H1 (cell line): ENCODE measurements at regions not wholly inside any gene's neighbourhood (a gene's known extent, or its start where the extent isn't known, plus 50 kb on each side); places are given as distances from the start of the nearest gene placed in this dataset.

ENCODE experiments used
- CTCF ChIA-PET: fragments of 300-600 bp; sonication (Branson Sonifier 250); formaldehyde crosslinking; loops from one replicate; lab custom pipeline; 2021; ENCODE audit not compliant: partially characterized antibody; lab: Charles Lee
- POLR2A ChIA-PET: fragments of 300-600 bp; sonication (Branson Sonifier 250); formaldehyde crosslinking; loops from one replicate; lab custom pipeline; 2021; ENCODE audit warnings: inconsistent platforms; ENCODE audit not compliant: partially characterized antibody; lab: Charles Lee
- DNase-seq, 2 experiments: peaks; one replicate each; pipeline versions ENCODE4 v3.0.0 to v3.0.0-alpha.2; 2010 to 2022; ENCODE audit warnings: low spot score in 2 of 2, low read depth in 1 of 2, mixed read lengths in 1 of 2
- FAIRE-seq: peaks from 2 replicates; lab custom pipeline; 2011; peaks lifted over from hg19 to GRCh38; lab: Jason Lieb, UNC
- H2AFZ ChIP-seq: 2 replicates; pipeline ENCODE4 v1.8.1; 2012; ENCODE audit warnings: low read length, inconsistent platforms
- H2AK5ac ChIP-seq: 2 replicates; pipeline ENCODE4 v1.6.1; 2013; ENCODE audit warnings: low read depth, low read length
- H2BK120ac ChIP-seq: replicated peaks from 2 replicates; pipeline ENCODE3; 2013; ENCODE audit warnings: low read depth, low read length, inconsistent platforms
- H2BK12ac ChIP-seq: 2 replicates; pipeline ENCODE4 v1.6.1; 2013; ENCODE audit warnings: low read depth, low read length
- H2BK15ac ChIP-seq: 2 replicates; pipeline ENCODE4 v1.6.1; 2013; ENCODE audit warnings: low read length
- H2BK20ac ChIP-seq: 2 replicates; pipeline ENCODE4 v1.6.1; 2013; ENCODE audit warnings: low read length
- H2BK5ac ChIP-seq: 2 replicates; pipeline ENCODE4 v1.6.1; 2013; ENCODE audit warnings: low read depth, low read length
- H3K14ac ChIP-seq: 2 replicates; pipeline ENCODE4 v1.6.1; 2013; ENCODE audit warnings: inconsistent platforms; ENCODE audit not compliant: insufficient read length
- H3K18ac ChIP-seq: 2 replicates; pipeline ENCODE4 v1.6.1; 2013; ENCODE audit warnings: low read length; ENCODE audit errors: extremely low read depth
- H3K23ac ChIP-seq: 2 replicates; pipeline ENCODE4 v1.6.1; 2013; ENCODE audit warnings: inconsistent platforms; ENCODE audit not compliant: insufficient read length
- H3K23me2 ChIP-seq: 2 replicates; pipeline ENCODE4 v1.6.1; 2013; ENCODE audit warnings: low read depth, low read length
- H3K27ac ChIP-seq: 2 replicates; pipeline ENCODE4 v1.6.1; 2011; ENCODE audit warnings: low read depth, low read length, inconsistent platforms
- H3K27me3 ChIP-seq, 4 experiments: replicated peaks in 1 of 4; 1 replicate in 1 of 4; 2 replicates in 3 of 4; pipeline versions ENCODE4 v1.6.1 to v1.8.1; 2011 to 2013; ENCODE audit warnings: low read length in 3 of 4, mild to moderate bottlenecking in 3 of 4, inconsistent platforms in 2 of 4, mixed read lengths in 2 of 4, moderate library complexity in 1 of 4; ENCODE audit not compliant: control insufficient read depth in 3 of 4, insufficient read depth in 3 of 4; ENCODE audit errors: extremely low read depth in 1 of 4
- H3K36me3 ChIP-seq, 4 experiments: 2 replicates each; pipeline versions ENCODE4 v1.6.1 to v1.8.1; 2011 to 2013; ENCODE audit warnings: mild to moderate bottlenecking in 4 of 4, low read length in 3 of 4, moderate library complexity in 2 of 4, control low read depth in 1 of 4, inconsistent platforms in 1 of 4; ENCODE audit not compliant: insufficient read depth in 4 of 4, control insufficient read depth in 2 of 4
- H3K4ac ChIP-seq: replicated peaks from 2 replicates; pipeline ENCODE3; 2013; ENCODE audit warnings: low read length, low read depth, mixed read lengths, inconsistent platforms; ENCODE audit not compliant: insufficient read length
- H3K4me1 ChIP-seq, 4 experiments: replicated peaks in 1 of 4; 1 replicate in 1 of 4; 2 replicates in 3 of 4; pipeline versions ENCODE4 v1.6.1 to v1.8.1; 2011 to 2013; ENCODE audit warnings: low read length in 3 of 4, inconsistent platforms in 2 of 4, mixed read lengths in 1 of 4; ENCODE audit not compliant: insufficient read depth in 4 of 4, control insufficient read depth in 3 of 4
- H3K4me2 ChIP-seq, 2 experiments: 2 replicates each; pipeline versions ENCODE4 v1.6.1 to v1.8.1; 2011 to 2013; ENCODE audit warnings: low read depth in 2 of 2, low read length in 2 of 2, control low read depth in 1 of 2, inconsistent platforms in 1 of 2, mild to moderate bottlenecking in 1 of 2; ENCODE audit not compliant: insufficient read depth in 1 of 2
- H3K4me3 ChIP-seq, 4 experiments: fragments of 200-600, 300-600 bp in 1 of 4; sonication (generic), shearing (Covaris generic), sonication (Bioruptor Twin) in 1 of 4; 2 replicates each; pipeline versions ENCODE4 v1.5.1 to v1.8.1; 2011 to 2016; ENCODE audit warnings: low read length in 4 of 4, low read depth in 3 of 4, control low read depth in 2 of 4, inconsistent platforms in 2 of 4, mild to moderate bottlenecking in 2 of 4, mixed read lengths in 1 of 4, moderate library complexity in 1 of 4; ENCODE audit not compliant: insufficient read depth in 2 of 4; ENCODE audit errors: extremely low read depth in 1 of 4
- H3K56ac ChIP-seq: replicated peaks from 2 replicates; pipeline ENCODE3; 2013; ENCODE audit warnings: low read depth, mild to moderate bottlenecking, mixed read lengths, low read length, inconsistent platforms; ENCODE audit not compliant: insufficient read length
- H3K79me1 ChIP-seq: 2 replicates; pipeline ENCODE4 v1.6.1; 2013; ENCODE audit warnings: low read depth, low read length, control low read depth
- H3K79me2 ChIP-seq, 2 experiments: 2 replicates each; pipeline versions ENCODE4 v1.6.1 to v1.8.1; 2012 to 2013; ENCODE audit warnings: low read length in 2 of 2, mild to moderate bottlenecking in 2 of 2, inconsistent platforms in 1 of 2; ENCODE audit not compliant: insufficient read depth in 2 of 2, control insufficient read depth in 1 of 2
- H3K9ac ChIP-seq, 4 experiments: replicated peaks in 1 of 4; 1 replicate in 1 of 4; 2 replicates in 3 of 4; pipeline versions ENCODE4 v1.6.1 to v1.8.1; 2011 to 2013; ENCODE audit warnings: low read depth in 3 of 4, low read length in 3 of 4, control low read depth in 2 of 4, mild to moderate bottlenecking in 2 of 4, moderate library complexity in 2 of 4, inconsistent platforms in 1 of 4; ENCODE audit errors: extremely low read depth in 1 of 4
- H3K9me3 ChIP-seq, 2 experiments: 2 replicates each; pipeline versions ENCODE4 v1.6.1 to v1.8.1; 2012 to 2013; ENCODE audit warnings: mild to moderate bottlenecking in 2 of 2, moderate library complexity in 2 of 2, control low read depth in 1 of 2, inconsistent platforms in 1 of 2, low read depth in 1 of 2, low read length in 1 of 2, mixed read lengths in 1 of 2; ENCODE audit not compliant: insufficient read depth in 2 of 2
- H4K20me1 ChIP-seq, 2 experiments: replicated peaks in 1 of 2; 2 replicates each; pipeline versions ENCODE3 to v1.8.1; 2011 to 2013; ENCODE audit warnings: inconsistent platforms in 2 of 2, low read length in 2 of 2, mild to moderate bottlenecking in 1 of 2; ENCODE audit not compliant: insufficient read depth in 2 of 2, control insufficient read depth in 1 of 2
- H4K5ac ChIP-seq: 2 replicates; pipeline ENCODE4 v1.6.1; 2013; ENCODE audit warnings: low read length, low read depth, mixed read lengths, inconsistent platforms; ENCODE audit not compliant: insufficient read length
- H4K8ac ChIP-seq: 2 replicates; pipeline ENCODE4 v1.8.0; 2013; ENCODE audit warnings: mild to moderate bottlenecking, moderate library complexity, low read length, inconsistent platforms; ENCODE audit not compliant: insufficient read depth; ENCODE audit errors: extremely low read depth
- H4K91ac ChIP-seq: replicated peaks from 2 replicates; pipeline ENCODE3; 2013; ENCODE audit warnings: low read length, mixed read lengths, inconsistent platforms; ENCODE audit not compliant: insufficient read length
- CEBPB ChIP-seq: IDR thresholded peaks from 2 replicates; pipeline ENCODE4 v1.6.1; 2012; ENCODE audit warnings: low read depth, low read length
- KDM5A ChIP-seq: fragments of 200-600 bp; IDR thresholded peaks from 2 replicates; pipeline ENCODE4 v1.7.1; 2012; ENCODE audit warnings: mild to moderate bottlenecking, low read length, inconsistent platforms, mixed read lengths
- POLR2AphosphoS5 ChIP-seq: IDR thresholded peaks from 2 replicates; pipeline ENCODE4 v1.6.1; 2011; ENCODE audit warnings: low read depth, low read length
- RBBP5 ChIP-seq: IDR thresholded peaks from 2 replicates; pipeline ENCODE4 v1.7.1; 2012; ENCODE audit warnings: low read depth, mild to moderate bottlenecking, inconsistent platforms, low read length, moderate library complexity, borderline replicate concordance
- SIX5 ChIP-seq: IDR thresholded peaks from 2 replicates; pipeline ENCODE4 v1.6.1; 2011; ENCODE audit warnings: mild to moderate bottlenecking, low read depth, low read length
- SP1 ChIP-seq: IDR thresholded peaks from 2 replicates; pipeline ENCODE4 v1.6.1; 2011; ENCODE audit warnings: low read depth, low read length
- WGBS, 2 experiments: shearing (Covaris generic) in 1 of 2; methylation state at CpG; one replicate each; pipeline versions ENCODE4 v1.1.6 to v1.1.7; 2013 to 2015; ENCODE audit warnings: low lambda C conversion rate in 2 of 2, mixed read lengths in 2 of 2, inconsistent platforms in 1 of 2, low coverage in 1 of 2, missing lambda C conversion rate in 1 of 2; ENCODE audit not compliant: insufficient replicate concordance in 2 of 2, insufficient coverage in 1 of 2, insufficient read length in 1 of 2; ENCODE audit errors: extremely low coverage in 1 of 2, missing lambda C conversion rate in 1 of 2; 5-methylcytosine and 5-hydroxymethylcytosine counted together
- TF ChIP-seq, protein P1 (sequence below), 3 experiments: IDR thresholded peaks; 1 replicate in 2 of 3; 2 replicates in 1 of 3; pipeline versions ENCODE4 v1.5.1 to v1.6.1; 2011; ENCODE audit warnings: low read length in 3 of 3, mild to moderate bottlenecking in 3 of 3, inconsistent platforms in 2 of 3, low read depth in 1 of 3, moderate library complexity in 1 of 3; ENCODE audit not compliant: insufficient read depth in 1 of 3; ENCODE audit errors: control extremely low read depth in 1 of 3
- TF ChIP-seq, protein P2 (sequence below): IDR thresholded peaks from 2 replicates; pipeline ENCODE4 v1.6.1; 2011; ENCODE audit warnings: low read length, improper control_type of control experiment

DNA sequence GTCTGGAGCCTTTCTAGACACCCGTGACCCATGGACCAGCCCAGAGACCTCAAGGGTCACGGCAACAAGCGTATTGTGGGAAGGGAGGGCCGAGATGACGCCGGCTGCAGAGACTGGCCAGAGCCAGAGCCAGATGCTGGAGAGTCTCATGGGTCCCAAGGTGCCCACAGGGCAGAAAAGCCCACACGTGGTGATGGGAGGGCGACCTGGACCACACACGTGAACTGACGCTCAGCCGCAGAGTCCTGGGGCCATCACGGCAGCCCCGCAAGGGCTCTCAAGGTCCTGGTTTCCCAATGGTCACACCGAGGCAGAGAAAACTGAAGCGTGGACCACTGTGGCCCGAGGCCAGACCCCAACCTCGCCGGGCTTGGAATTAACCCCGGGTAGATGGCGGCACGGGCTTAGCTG, 92.6 kb downstream of the YTHDF1 start:
- Histone ChIP-seq H3K23me2 (no peaks in the 10 kb centered on the region), H3K4ac (no peak overlapping the region), H3K23ac (no peak overlapping the region), H3K27me3 (no peaks in the 10 kb centered on the region; a peak in 2 of 7 replicates), H2AK5ac (no peak overlapping the region), H3K56ac (no peak overlapping the region), H3K9me3 (no peaks in the 10 kb centered on the region; a peak in 1 of 4 replicates), H3K27ac (no peak overlapping the region), H3K4me2 (no peak overlapping the region), H4K91ac (no peak overlapping the region), H3K9ac (no peak overlapping the region), H3K4me3 (no peak overlapping the region), H2BK15ac (no peak overlapping the region), H3K18ac (no peak overlapping the region), H2BK5ac (no peak overlapping the region), H2BK20ac (no peak overlapping the region), H2BK120ac (no peak overlapping the region), H3K79me2 (no peaks in the 10 kb centered on the region), H4K8ac (no peak overlapping the region), H4K20me1 (peaks cover 0 to 3% of the 10 kb centered on the region in 2 experiments), H2BK12ac (no peak overlapping the region), H3K14ac (no peak overlapping the region), H3K36me3 (no peaks in the 10 kb centered on the region), H2AFZ (no peak overlapping the region), H3K4me1 (no peaks in the 10 kb centered on the region; a peak in 1 of 7 replicates), H3K79me1 (no peaks in the 10 kb centered on the region), H4K5ac (no peak overlapping the region)
- FAIRE-seq (no peak), DNase-seq (no peak)
- TF ChIP-seq RBBP5 (no peak), SP1 (no peak), CEBPB (no peak), KDM5A (no peak), POLR2AphosphoS5 (no peak), SIX5 (no peak)
- TF ChIP-seq, protein P1, sequence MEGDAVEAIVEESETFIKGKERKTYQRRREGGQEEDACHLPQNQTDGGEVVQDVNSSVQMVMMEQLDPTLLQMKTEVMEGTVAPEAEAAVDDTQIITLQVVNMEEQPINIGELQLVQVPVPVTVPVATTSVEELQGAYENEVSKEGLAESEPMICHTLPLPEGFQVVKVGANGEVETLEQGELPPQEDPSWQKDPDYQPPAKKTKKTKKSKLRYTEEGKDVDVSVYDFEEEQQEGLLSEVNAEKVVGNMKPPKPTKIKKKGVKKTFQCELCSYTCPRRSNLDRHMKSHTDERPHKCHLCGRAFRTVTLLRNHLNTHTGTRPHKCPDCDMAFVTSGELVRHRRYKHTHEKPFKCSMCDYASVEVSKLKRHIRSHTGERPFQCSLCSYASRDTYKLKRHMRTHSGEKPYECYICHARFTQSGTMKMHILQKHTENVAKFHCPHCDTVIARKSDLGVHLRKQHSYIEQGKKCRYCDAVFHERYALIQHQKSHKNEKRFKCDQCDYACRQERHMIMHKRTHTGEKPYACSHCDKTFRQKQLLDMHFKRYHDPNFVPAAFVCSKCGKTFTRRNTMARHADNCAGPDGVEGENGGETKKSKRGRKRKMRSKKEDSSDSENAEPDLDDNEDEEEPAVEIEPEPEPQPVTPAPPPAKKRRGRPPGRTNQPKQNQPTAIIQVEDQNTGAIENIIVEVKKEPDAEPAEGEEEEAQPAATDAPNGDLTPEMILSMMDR (IDR thresholded peaks at IDR 0.05; ENCODE audit: control extremely low read depth in 1 of 3, insufficient read depth in 1 of 3, low read depth in 1 of 3, low read length in 3 of 3): no peak
- TF ChIP-seq, protein P2, sequence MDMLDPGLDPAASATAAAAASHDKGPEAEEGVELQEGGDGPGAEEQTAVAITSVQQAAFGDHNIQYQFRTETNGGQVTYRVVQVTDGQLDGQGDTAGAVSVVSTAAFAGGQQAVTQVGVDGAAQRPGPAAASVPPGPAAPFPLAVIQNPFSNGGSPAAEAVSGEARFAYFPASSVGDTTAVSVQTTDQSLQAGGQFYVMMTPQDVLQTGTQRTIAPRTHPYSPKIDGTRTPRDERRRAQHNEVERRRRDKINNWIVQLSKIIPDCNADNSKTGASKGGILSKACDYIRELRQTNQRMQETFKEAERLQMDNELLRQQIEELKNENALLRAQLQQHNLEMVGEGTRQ: no peak
- ChIA-PET CTCF (interaction anchor here (1.0 to 1.6 kb wide), 2 partner anchors 10 to 49 kb away, joined by 3 to 4 read pairs; no protein-coding TSS in a partner anchor), POLR2A (no interaction called here)
- whole genome bisulfite sequencing, 2 experiments: 92% methylated on average over 21 of the region's 21 CpGs; no CpG with 5 or more reads in 1 of the 2 experiments
